ENCODE measurements at regions not wholly inside any gene's neighbourhood (a gene's known extent, or its start where the extent isn't known, plus 50 kb on each side); places are given as distances from the start of the nearest gene placed in this dataset.
"Not testable (repeated sequence)": the region's sequence is repeated elsewhere in the genome, so short reads cannot be mapped to it uniquely, and the experiment has no call there.

GRCh38 chrX:110938977-110939732, 143.5 kb upstream of the CHRDL1 start:
- DNase-seq (ENCODE audit: low read depth, low spot score): no peak
- in situ Hi-C loops (cut with HindIII; ENCODE audit: low sequenced_read_pairs): no loop called here
- no peak for TF ChIP-seq CTCF (IDR thresholded peaks at IDR 0.05; ENCODE audit: low read depth, low read length)
- no peak overlapping the region for H3K4me3 ChIP-seq (ENCODE audit: low read depth, low read length)

DNA sequence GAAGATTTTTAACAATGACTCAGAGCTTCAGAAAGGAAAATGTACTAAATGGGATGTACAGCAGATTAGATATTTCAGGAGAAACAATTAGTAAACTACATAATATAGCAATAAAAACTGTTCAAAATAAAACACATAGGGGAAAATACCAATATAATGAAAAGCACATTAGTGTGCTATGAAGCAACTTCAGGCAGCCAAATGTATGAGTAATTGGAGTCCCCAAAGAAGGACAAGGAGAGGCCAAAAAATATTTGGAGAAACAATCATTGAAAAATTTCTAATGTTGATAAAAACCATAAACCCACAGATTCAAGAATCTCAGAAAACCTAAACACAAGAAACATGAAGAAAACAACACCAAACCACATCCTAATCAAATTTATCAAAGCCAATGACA, 129.3 kb upstream of the CHRDL1 start:
- in situ Hi-C loops (cut with HindIII; ENCODE audit: low sequenced_read_pairs): no loop called here
- no peak for DNase-seq (ENCODE audit: low read depth, low spot score)
- TF ChIP-seq CTCF (IDR thresholded peaks at IDR 0.05; ENCODE audit: low read depth, low read length): no peak
- H3K4me3 ChIP-seq (ENCODE audit: low read depth, low read length): no peak overlapping the region

GRCh38 chrX:110920991-110921390, 125.4 kb upstream of the CHRDL1 start:
- TF ChIP-seq CTCF (IDR thresholded peaks at IDR 0.05; ENCODE audit: low read depth, low read length): no peak
- in situ Hi-C loops (cut with HindIII; ENCODE audit: low sequenced_read_pairs): no loop called here
- peak; percentile 22 for DNase-seq (ENCODE audit: low read depth, low spot score)
- H3K4me3 ChIP-seq (ENCODE audit: low read depth, low read length): no peak overlapping the region

DNA sequence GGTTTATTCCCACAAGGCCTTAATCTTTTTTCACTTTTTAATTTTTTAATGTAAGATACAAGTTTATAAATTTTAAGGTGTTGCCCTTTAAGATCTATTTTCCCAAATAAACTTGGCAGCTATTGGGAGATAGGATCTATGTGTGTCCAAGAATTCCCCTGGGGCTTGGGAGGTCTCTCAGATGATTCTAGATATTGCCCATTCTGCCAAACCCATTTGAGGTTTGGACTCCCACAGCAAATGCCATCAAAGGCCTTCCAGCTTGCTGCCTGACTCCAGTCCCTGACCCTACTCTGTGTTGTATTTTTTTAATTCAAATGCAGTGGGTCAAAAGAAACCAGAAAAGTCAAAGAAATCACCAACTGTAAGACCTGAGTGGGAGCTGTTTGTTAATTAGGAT, 120.0 kb upstream of the CHRDL1 start:
- no peak for TF ChIP-seq CTCF (IDR thresholded peaks at IDR 0.05; ENCODE audit: low read depth, low read length)
- in situ Hi-C loops (cut with HindIII; ENCODE audit: low sequenced_read_pairs): no loop called here
- H3K4me3 ChIP-seq (ENCODE audit: low read depth, low read length): no peak overlapping the region
- peak; percentile 11 for DNase-seq (ENCODE audit: low read depth, low spot score)

DNA sequence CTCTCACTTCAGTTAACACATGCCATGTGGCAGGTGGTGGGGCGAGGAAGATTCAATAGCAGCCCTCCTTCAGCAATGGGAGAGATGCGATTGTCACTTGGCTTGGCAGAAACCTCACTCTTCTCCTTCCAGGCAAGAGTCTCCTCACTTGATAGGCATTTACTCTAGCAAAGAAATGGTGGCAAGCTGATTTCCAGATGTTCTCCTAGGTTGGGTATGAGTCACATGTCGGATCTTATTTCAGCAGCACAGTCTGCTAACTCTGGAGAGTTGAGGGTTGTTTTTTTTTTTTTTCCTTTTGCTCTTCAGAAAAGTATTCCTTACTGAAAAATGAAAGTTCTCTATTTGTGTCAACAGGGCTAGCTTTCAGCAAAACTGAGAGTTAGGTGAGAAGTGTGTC, 119.5 kb upstream of the CHRDL1 start:
- DNase-seq (ENCODE audit: low read depth, low spot score): peak; percentile 79
- TF ChIP-seq CTCF (IDR thresholded peaks at IDR 0.05; ENCODE audit: low read depth, low read length): no peak
- H3K4me3 ChIP-seq (ENCODE audit: low read depth, low read length): no peak overlapping the region
- in situ Hi-C loops (cut with HindIII; ENCODE audit: low sequenced_read_pairs): no loop called here

GRCh38 chrX:110914281-110914680, 118.7 kb upstream of the CHRDL1 start:
- in situ Hi-C loops (cut with HindIII; ENCODE audit: low sequenced_read_pairs): no loop called here
- TF ChIP-seq CTCF (IDR thresholded peaks at IDR 0.05; ENCODE audit: low read depth, low read length): no peak
- peak; percentile 2 for DNase-seq (ENCODE audit: low read depth, low spot score)

DNA sequence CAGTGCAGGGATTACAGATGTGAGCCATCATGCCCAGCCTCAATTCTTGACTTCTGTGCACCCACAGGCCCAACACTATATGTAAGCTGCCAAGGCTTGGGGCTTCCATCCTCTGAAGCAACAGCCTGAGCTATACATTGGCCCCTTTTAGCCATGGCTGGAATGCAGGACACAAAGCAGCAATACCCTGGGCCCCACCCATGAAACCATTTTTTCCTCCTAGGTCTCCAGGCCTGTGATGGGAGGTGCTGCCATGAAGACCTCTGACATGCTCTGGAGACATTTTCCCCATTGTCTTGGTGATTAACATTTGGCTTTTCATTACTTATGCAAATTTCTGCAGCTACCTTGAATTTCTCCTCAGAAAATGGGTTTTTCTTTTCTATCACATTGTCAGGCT, 109.1 kb upstream of the CHRDL1 start:
- DNase-seq (ENCODE audit: low read depth, low spot score); in situ Hi-C loops (cut with HindIII; ENCODE audit: low sequenced_read_pairs); H3K4me3 ChIP-seq (ENCODE audit: low read depth, low read length): not testable (repeated sequence)

More at GRCh38 chrX:110914281-110914680, 118.7 kb upstream of the CHRDL1 start:
- H3K4me3 ChIP-seq (ENCODE audit: low read depth, low read length): no peak overlapping the region

Measured in astrocyte of the spinal cord (primary cell).